GM10248 (cell line): ENCODE measurements at regions not wholly inside any gene's neighbourhood (a gene's known extent, or its start where the extent isn't known, plus 50 kb on each side); places are given as distances from the start of the nearest gene placed in this dataset.

Experiments
- CTCF ChIA-PET: fragments of 300-600 bp; sonication (Branson Sonifier 250); formaldehyde crosslinking; extraction: SDS; loops from one replicate; lab custom pipeline; 2021; ENCODE audit warnings: antibody characterized with exemption; lab: Yijun Ruan, JAX
- POLR2A ChIA-PET: fragments of 350-650 bp; sonication (Branson Sonifier 250); formaldehyde crosslinking; extraction: SDS; loops from one replicate; lab custom pipeline; 2020; ENCODE audit warnings: antibody characterized with exemption; lab: Yijun Ruan, JAX
- DNase-seq: peaks from one replicate; pipeline ENCODE4 v3.0.0; 2012; ENCODE audit errors: extremely low spot score
- CTCF ChIP-seq: IDR thresholded peaks from 2 replicates; pipeline ENCODE4 v1.5.1; 2012; ENCODE audit warnings: mild to moderate bottlenecking, low read depth; ENCODE audit errors: extremely low read depth, missing control alignments, control extremely low read depth

- no peak for TF ChIP-seq CTCF
- DNase-seq, result no peak
- CTCF ChIA-PET, result no interaction called here
- POLR2A ChIA-PET, result no interaction called here
Observed at GRCh38 chr12:126112141-126112540, 1046.9 kb downstream of the AACS start.

GRCh38 chr12:126112849-126113248 is 1047.6 kb downstream of the AACS start:
- no peak for DNase-seq
- CTCF ChIA-PET, result no interaction called here
- TF ChIP-seq CTCF, result no peak
- POLR2A ChIA-PET, result no interaction called here

- CTCF ChIA-PET, result interaction anchor here (0.8 to 1.1 kb wide), 3 partner anchors 11 to 17 kb away, joined by 3 read pairs; no protein-coding TSS in a partner anchor
- DNase-seq, result no peak
- no peak for TF ChIP-seq CTCF
- POLR2A ChIA-PET, result no interaction called here
Observed at GRCh38 chr12:126114441-126114840, 1049.2 kb downstream of the AACS start.

GRCh38 chr12:126117502-126117901 is 1052.3 kb downstream of the AACS start:
- ChIA-PET CTCF (interaction anchor here (1.4 kb wide), 1 partner anchor 40 kb away, joined by 4 read pairs; no protein-coding TSS in a partner anchor), POLR2A (no interaction called here)
- no peak for DNase-seq
- no peak for TF ChIP-seq CTCF

GRCh38 chr12:126139355-126139754 is 1074.1 kb downstream of the AACS start:
- CTCF ChIA-PET, result no interaction called here
- TF ChIP-seq CTCF, result no peak
- POLR2A ChIA-PET, result no interaction called here
- DNase-seq, result no peak

- CTCF ChIA-PET, result interaction anchor here (1.4 kb wide), 1 partner anchor 13 kb away, joined by 3 read pairs; no protein-coding TSS in a partner anchor
- POLR2A ChIA-PET, result no interaction called here
- TF ChIP-seq CTCF, result no peak
- DNase-seq, result no peak
Observed at GRCh38 chr12:126144603-126145002, 1079.4 kb downstream of the AACS start.

GRCh38 chr12:126147321-126147720 is 1082.1 kb downstream of the AACS start:
- no peak for DNase-seq
- ChIA-PET POLR2A (no interaction called here), CTCF (no interaction called here)
- no peak for TF ChIP-seq CTCF
